Right renal cortex interstitium (tissue), 3 donors: ENCODE measurements at regions not wholly inside any gene's neighbourhood (a gene's known extent, or its start where the extent isn't known, plus 50 kb on each side); places are given as distances from the start of the nearest gene placed in this dataset.

Experiments
- DNase-seq, 3 donors: peaks; one replicate each; pipeline ENCODE4 v3.0.0-alpha.2; 2013; ENCODE audit warnings: low read depth in 3 of 3, low spot score in 2 of 3

GRCh38 chr1:5720045-5720444 is 272.2 kb downstream of the NPHP4 start:
- no peak for DNase-seq

- no peak for DNase-seq
These were observed 273.2 kb downstream of the NPHP4 start for GRCh38 chr1:5718831-5719632.

GRCh38 chr1:5717031-5717682 is 275.1 kb downstream of the NPHP4 start:
- no peak for DNase-seq

GRCh38 chr1:5716126-5716525 is 276.1 kb downstream of the NPHP4 start:
- DNase-seq = no peak

- DNase-seq = no peak
These were observed 278.9 kb downstream of the NPHP4 start for GRCh38 chr1:5713101-5714010.

GRCh38 chr1:5711956-5712645 is 280.1 kb downstream of the NPHP4 start:
- DNase-seq = no peak

GRCh38 chr1:5711079-5711478 is 281.1 kb downstream of the NPHP4 start:
- DNase-seq = no peak

- no peak for DNase-seq
These were observed 282.2 kb downstream of the NPHP4 start for GRCh38 chr1:5709976-5710375.

- DNase-seq = no peak
These were observed 282.7 kb downstream of the NPHP4 start for GRCh38 chr1:5709461-5709975.

GRCh38 chr1:5708346-5709245 is 283.6 kb downstream of the NPHP4 start:
- DNase-seq = no peak

- DNase-seq = no peak
These were observed 284.5 kb downstream of the NPHP4 start for GRCh38 chr1:5707566-5708345.

- DNase-seq = no peak
These were observed 286.0 kb downstream of the NPHP4 start for GRCh38 chr1:5706239-5706638.

- DNase-seq = no peak
These were observed 286.5 kb downstream of the NPHP4 start for GRCh38 chr1:5705751-5706150.

- DNase-seq = no peak
These were observed 287.4 kb downstream of the NPHP4 start for GRCh38 chr1:5704561-5705514.

- DNase-seq = no peak
These were observed 290.6 kb downstream of the NPHP4 start for GRCh38 chr1:5701642-5702041.

GRCh38 chr1:5693568-5693967 is 298.7 kb downstream of the NPHP4 start:
- no peak for DNase-seq

- no peak for DNase-seq
These were observed 299.6 kb downstream of the NPHP4 start for GRCh38 chr1:5692664-5693063.
